IPS-20b (cell line): ENCODE measurements at regions not wholly inside any gene's neighbourhood (a gene's known extent, or its start where the extent isn't known, plus 50 kb on each side); places are given as distances from the start of the nearest gene placed in this dataset.
A peak's percentile ranks its signal among the peaks of the same experiment; 100 is the strongest.
"Not testable (repeated sequence)": the region's sequence is repeated elsewhere in the genome, so short reads cannot be mapped to it uniquely, and the experiment has no call there.

Experiments
- H3K27ac ChIP-seq: one replicate; pipeline ENCODE4 v1.5.1; 2013; ENCODE audit warnings: low read length
- H3K27me3 ChIP-seq: 2 replicates; pipeline ENCODE4 v1.6.1; 2013; ENCODE audit warnings: mild to moderate bottlenecking, low read length, inconsistent platforms; ENCODE audit not compliant: insufficient read depth
- H3K36me3 ChIP-seq: 2 replicates; pipeline ENCODE4 v1.6.1; 2013; ENCODE audit warnings: low read depth, mild to moderate bottlenecking, inconsistent platforms, low read length, moderate library complexity; ENCODE audit not compliant: insufficient read depth
- H3K4me1 ChIP-seq: 2 replicates; pipeline ENCODE4 v1.6.1; 2013; ENCODE audit warnings: mild to moderate bottlenecking, control low read depth, inconsistent platforms, low read length, moderate library complexity; ENCODE audit not compliant: insufficient read depth
- H3K4me3 ChIP-seq: 2 replicates; pipeline ENCODE4 v1.5.1; 2013; ENCODE audit warnings: mild to moderate bottlenecking, low read length, inconsistent platforms
- H3K9ac ChIP-seq: 2 replicates; pipeline ENCODE4 v1.6.1; 2013; ENCODE audit warnings: low read depth, mild to moderate bottlenecking, inconsistent platforms, low read length, moderate library complexity
- H3K9me3 ChIP-seq: 2 replicates; pipeline ENCODE4 v1.6.1; 2013; ENCODE audit warnings: mild to moderate bottlenecking, low read depth, low read length, inconsistent platforms; ENCODE audit not compliant: insufficient read depth

DNA sequence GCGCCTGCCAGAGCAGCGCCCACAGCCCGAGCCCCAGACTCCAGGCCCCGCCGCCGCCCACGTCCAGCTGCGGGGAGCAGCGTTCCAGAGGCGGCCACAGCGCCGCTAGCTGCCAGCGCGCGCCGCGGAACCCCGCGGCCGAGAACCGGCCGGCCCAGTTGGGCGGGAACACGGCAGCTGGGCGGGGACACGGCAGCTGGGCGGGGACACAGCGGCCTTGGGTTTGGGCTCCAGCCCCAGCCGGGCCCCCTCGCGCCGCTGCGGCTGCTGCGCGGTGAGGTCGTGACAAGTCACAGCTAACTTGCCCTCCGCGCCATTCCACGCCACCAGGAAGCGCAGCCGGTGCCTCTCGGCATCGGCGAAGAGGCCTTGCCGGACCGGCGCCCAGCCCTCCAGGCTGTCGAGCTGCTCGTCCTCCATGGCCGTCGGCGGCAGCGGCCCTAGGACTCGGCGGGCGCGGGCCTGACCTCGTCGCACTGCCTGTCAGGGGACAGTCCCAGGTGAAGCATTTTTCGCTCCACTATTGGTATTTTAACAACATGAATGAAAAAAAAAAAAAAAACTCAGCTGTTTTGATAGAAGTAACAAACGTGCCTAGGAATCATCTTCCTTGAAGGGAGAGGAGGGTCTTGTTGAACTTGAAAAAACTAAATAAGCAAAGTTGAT lies 56.6 kb upstream of the GOLGA8N start:
- not testable (repeated sequence) for H3K9me3 ChIP-seq, H3K36me3 ChIP-seq, H3K27me3 ChIP-seq, H3K4me1 ChIP-seq, H3K9ac ChIP-seq, H3K27ac ChIP-seq
- peak overlapping the region; percentile 55; the same call in 1 of the 2 replicates for H3K4me3 ChIP-seq

DNA sequence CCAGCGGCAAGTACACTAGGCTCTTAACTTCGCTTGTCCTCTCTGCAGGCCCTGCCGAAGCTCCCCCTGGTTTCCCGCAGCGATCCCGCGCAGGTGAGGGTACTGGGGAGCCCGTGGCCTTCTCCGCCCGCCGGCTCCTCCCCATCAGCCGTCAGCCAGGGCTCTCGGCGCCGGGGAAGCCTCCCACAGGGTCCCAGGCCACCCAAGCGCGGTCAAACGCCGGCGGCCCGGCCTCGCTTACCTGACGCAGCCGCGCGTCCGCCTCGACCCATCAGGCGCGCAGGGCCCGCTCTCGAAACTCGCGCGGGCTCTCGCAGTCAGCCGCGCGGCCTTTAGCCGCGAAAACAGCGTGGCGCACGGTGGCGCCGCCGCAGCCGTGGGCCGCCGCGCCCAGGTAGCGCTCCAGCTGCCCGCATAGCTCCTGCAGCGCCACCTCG lies 57.2 kb upstream of the GOLGA8N start:
- H3K4me3 ChIP-seq, H3K9me3 ChIP-seq, H3K4me1 ChIP-seq, H3K27ac ChIP-seq, H3K36me3 ChIP-seq, H3K27me3 ChIP-seq, H3K9ac ChIP-seq: not testable (repeated sequence)

DNA sequence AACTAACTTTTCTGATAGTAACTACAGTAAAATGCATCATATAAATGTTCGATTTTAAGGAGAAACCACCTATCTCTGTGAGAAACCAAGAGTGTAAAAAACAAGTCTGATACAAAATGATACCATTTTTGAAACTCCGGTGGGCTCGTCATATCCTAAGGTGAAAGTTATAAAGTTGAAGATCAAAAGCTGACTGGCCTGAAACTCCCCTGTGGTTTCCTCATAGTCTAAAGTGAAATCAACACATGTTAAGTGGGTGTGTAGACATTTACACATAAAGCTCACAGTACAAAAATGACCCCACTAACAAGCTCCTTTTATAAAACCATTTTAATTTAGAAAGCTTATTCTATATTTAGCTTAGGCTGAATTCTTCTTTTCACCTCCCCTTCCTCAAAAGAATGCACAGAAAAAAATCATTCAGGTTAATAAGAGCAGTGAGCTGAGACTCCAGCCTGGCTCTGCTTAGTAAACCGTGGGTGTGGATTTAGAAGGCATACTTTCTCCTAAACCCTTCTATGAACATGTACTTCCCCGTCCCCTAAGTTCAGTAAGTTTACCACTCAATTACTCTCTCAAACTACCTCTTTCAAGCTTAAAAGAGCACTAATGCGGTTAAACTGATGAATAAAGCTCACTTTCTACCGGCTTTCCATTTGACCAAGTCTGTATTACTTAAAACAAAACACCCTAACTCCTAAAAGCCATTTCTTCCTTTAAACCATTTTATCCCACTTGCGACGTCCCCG lies 57.9 kb upstream of the GOLGA8N start:
- H3K9me3 ChIP-seq, H3K9ac ChIP-seq, H3K4me3 ChIP-seq, H3K36me3 ChIP-seq, H3K4me1 ChIP-seq, H3K27me3 ChIP-seq, H3K27ac ChIP-seq: not testable (repeated sequence)

DNA sequence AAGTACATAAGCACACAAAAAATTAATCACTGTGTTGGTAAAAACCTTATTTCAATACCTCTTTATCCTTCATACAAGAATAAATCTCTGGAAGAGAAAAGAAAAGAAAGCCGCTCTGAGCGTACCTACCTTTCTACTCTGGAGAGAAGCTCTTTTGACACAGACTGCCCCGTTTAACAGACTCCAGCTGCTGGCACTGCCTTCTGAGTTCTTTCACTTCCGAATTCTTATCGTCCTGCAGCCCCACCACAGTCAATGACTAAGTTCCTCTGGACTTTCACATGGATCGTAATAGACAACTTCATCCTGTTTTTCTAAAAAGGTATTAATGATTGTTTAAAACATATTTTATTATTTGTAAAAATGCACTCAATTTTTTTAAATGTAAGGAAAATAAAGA lies 67.5 kb upstream of the GOLGA8O start:
- not testable (repeated sequence) for H3K9me3 ChIP-seq, H3K9ac ChIP-seq, H3K4me3 ChIP-seq, H3K27ac ChIP-seq, H3K4me1 ChIP-seq, H3K27me3 ChIP-seq, H3K36me3 ChIP-seq

DNA sequence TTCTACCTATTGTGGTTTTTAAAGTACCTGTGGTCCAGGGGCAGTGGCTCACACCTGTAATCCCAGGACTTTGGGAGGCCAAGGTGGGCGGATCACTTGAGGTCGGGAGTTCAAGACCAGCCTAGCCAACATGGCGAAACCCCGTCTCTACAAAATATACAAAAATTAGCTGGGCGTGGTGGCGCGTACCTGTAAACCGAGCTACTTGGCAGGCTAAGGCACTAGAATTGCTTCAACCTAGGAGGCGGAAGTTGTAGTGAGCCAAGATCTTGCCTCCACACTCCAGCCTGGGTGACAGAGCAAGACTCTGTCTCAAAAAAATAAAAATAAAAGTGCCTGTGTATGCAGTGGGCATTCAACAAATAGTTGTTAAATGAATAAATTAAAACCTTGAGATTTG lies 67.0 kb upstream of the GOLGA8O start:
- not testable (repeated sequence) for H3K36me3 ChIP-seq, H3K9me3 ChIP-seq, H3K4me3 ChIP-seq, H3K9ac ChIP-seq, H3K4me1 ChIP-seq, H3K27me3 ChIP-seq, H3K27ac ChIP-seq

DNA sequence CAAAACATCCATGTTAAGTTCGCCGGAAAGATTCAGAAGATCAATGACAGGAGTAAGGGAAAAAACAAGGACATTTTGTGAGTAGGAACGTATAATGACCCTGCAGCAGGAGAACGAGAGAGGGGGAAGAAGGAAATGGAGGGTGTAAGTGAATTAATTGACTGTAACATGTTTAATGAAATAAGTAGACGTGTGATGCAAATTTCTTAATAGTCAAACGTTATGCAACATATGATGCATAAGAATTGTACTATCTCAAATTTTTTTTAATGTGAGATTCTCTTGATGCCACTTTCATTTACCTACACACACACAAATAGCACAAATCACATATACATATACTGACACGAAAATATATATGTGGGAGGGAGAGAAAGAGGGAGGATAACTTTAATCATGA lies 63.5 kb upstream of the GOLGA8O start:
- H3K4me3 ChIP-seq, H3K36me3 ChIP-seq, H3K9ac ChIP-seq, H3K27ac ChIP-seq, H3K4me1 ChIP-seq, H3K9me3 ChIP-seq, H3K27me3 ChIP-seq: not testable (repeated sequence)

DNA sequence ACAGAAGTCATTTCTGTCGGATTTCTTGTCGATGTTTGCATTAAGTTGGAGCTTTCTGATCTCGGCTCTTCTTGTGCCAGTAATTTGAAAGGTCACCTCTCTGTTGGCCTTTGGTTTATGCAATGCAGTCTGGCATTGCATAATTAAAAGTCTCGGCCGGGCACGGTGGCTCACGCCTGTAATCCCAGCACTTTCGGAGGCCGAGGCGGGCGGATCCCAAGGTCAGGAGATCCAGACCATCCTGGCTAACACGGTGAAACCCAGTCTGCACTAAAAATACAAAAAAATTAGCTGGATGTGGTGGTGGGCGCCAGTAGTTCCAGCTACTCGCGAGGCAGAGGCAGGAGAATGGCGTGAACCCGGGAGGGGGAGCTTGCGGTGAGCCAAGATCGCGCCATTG lies 62.6 kb upstream of the GOLGA8O start:
- H3K27me3 ChIP-seq, H3K27ac ChIP-seq, H3K4me1 ChIP-seq, H3K9ac ChIP-seq, H3K9me3 ChIP-seq, H3K4me3 ChIP-seq, H3K36me3 ChIP-seq: not testable (repeated sequence)

DNA sequence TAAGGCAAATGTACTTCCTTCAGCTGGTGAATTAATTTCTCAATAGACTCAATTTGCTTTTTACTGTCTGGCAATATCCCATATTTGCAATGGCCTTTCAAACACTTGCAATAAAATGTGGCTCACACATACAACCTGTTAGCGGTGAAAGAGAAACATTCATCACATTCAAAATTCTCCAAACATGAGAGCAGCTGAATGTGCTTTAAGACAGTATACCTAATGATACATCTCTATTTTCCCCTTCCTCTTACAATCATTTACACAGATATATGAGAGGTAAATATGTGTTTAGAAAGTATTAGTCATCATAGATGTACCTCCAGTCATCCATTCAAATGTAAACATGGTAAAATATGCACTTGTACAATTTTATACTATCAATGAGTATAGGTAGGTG lies 61.5 kb upstream of the GOLGA8O start:
- not testable (repeated sequence) for H3K27ac ChIP-seq, H3K4me3 ChIP-seq, H3K4me1 ChIP-seq, H3K9me3 ChIP-seq, H3K27me3 ChIP-seq, H3K9ac ChIP-seq, H3K36me3 ChIP-seq

DNA sequence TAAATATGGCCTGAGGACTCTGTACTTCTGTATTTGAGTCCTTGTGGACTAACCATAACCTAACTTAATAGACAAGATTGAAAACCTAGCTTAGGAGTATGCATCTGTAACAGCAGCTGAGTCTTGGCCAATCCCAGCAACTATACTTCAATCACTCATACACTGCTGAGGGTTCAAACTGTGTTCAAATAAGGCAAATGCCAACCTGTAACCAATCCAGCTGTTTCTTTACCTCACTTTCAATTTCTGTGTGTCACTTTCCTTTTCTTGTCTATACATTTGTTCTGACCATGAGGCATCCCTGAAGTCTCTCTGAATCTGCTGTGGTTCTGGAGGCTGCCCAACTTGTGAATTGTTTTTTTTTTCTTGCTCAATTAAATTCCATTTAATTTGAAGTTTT lies 57.9 kb upstream of the GOLGA8O start:
- H3K4me3 ChIP-seq, H3K27ac ChIP-seq, H3K27me3 ChIP-seq, H3K9me3 ChIP-seq, H3K36me3 ChIP-seq, H3K4me1 ChIP-seq, H3K9ac ChIP-seq: not testable (repeated sequence)

DNA sequence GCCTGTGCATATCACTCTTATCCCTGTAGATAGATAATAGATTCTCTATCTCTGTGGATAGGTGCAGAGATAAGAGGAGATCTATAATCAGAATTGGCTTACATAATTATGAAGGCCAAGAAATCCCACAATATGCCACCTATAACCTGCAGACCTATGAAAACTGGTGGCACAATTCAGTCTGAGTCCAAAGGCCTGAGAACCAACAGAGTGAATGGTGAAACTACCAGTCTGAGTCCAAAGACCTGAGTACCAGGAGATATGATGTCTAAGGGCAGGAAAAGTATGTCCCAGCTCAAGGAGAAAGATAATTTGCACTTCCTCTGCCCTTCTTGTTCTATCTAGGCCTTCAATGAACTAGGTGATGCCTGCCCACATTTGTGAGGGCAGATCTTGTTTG lies 54.6 kb upstream of the GOLGA8O start:
- H3K27me3 ChIP-seq, H3K36me3 ChIP-seq, H3K9me3 ChIP-seq, H3K27ac ChIP-seq, H3K4me3 ChIP-seq, H3K4me1 ChIP-seq, H3K9ac ChIP-seq: not testable (repeated sequence)

DNA sequence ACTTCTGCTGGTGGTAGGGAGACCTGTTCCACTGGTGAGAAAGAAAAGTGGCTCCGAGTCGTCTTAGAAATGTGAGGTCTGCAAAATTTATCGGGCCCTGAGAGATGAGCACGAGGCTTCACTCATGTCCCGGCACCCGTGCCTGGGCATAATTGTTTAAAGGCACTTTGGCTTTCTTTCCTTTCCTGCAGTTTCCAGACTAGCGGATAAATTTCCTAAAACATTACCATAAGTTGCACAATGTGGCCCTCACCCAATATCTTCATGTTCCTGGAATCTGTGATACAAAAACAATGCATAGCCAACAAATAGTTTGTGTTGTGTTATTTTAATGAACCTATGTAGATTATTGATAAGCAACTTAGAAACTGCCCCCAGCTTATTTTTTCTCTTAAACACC lies 52.6 kb upstream of the GOLGA8O start:
- not testable (repeated sequence) for H3K4me3 ChIP-seq, H3K27me3 ChIP-seq, H3K9ac ChIP-seq, H3K27ac ChIP-seq, H3K36me3 ChIP-seq, H3K4me1 ChIP-seq, H3K9me3 ChIP-seq

DNA sequence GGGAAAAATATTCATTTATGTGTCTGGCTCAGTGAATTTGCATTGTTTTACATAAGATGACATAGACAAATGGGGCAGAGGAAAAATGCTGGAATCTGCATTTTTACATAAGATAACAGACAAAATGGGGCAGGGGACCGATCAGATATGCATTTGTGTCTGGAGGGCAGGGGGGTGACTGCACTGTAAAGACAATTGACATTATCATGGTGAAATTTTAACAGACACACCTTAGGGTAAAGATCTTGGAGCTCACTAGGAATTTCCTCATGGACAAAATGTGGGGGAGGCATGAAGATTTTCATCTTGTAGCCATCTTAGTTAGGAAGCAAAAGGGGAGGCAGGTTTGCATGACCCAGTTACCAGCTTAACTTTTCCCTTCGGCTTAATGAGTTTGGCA lies 51.4 kb upstream of the GOLGA8O start:
- not testable (repeated sequence) for H3K27ac ChIP-seq, H3K4me3 ChIP-seq, H3K9ac ChIP-seq, H3K27me3 ChIP-seq, H3K4me1 ChIP-seq, H3K36me3 ChIP-seq, H3K9me3 ChIP-seq
